Progenitor cell of endocrine pancreas (in vitro differentiated cells): ENCODE measurements at regions not wholly inside any gene's neighbourhood (a gene's known extent, or its start where the extent isn't known, plus 50 kb on each side); places are given as distances from the start of the nearest gene placed in this dataset.

Source experiments
- DNase-seq: peaks from one replicate; pipeline ENCODE4 v3.0.0; 2021; ENCODE audit warnings: low spot score; ENCODE audit not compliant: unreplicated experiment
- H3K27ac Mint-ChIP-seq: 2 replicates; pipeline ENCODE4 v1.8.0; 2021; ENCODE audit warnings: mild to moderate bottlenecking, moderate library complexity, mixed read lengths
- H3K27me3 Mint-ChIP-seq: 2 replicates; pipeline ENCODE4 v1.8.0; 2021; ENCODE audit warnings: mixed read lengths
- H3K36me3 Mint-ChIP-seq: 2 replicates; pipeline ENCODE4 v1.8.0; 2022; ENCODE audit warnings: mixed read lengths; ENCODE audit not compliant: insufficient read depth
- H3K4me1 Mint-ChIP-seq: 2 replicates; pipeline ENCODE4 v1.8.0; 2021; ENCODE audit warnings: low read depth, mixed read lengths
- H3K4me3 Mint-ChIP-seq: 2 replicates; pipeline ENCODE4 v1.8.0; 2021; ENCODE audit warnings: low read depth, mild to moderate bottlenecking, moderate library complexity, mixed read lengths
- H3K9me3 Mint-ChIP-seq: 2 replicates; pipeline ENCODE4 v1.8.0; 2021; ENCODE audit warnings: low read depth, mixed read lengths
- CTCF ChIP-seq: fragments of 200-600 bp; sonication (generic); IDR thresholded peaks from one replicate; pipeline ENCODE4 v1.5.0; 2021; ENCODE audit warnings: antibody characterized with exemption, mild to moderate bottlenecking; ENCODE audit not compliant: unreplicated experiment

DNA sequence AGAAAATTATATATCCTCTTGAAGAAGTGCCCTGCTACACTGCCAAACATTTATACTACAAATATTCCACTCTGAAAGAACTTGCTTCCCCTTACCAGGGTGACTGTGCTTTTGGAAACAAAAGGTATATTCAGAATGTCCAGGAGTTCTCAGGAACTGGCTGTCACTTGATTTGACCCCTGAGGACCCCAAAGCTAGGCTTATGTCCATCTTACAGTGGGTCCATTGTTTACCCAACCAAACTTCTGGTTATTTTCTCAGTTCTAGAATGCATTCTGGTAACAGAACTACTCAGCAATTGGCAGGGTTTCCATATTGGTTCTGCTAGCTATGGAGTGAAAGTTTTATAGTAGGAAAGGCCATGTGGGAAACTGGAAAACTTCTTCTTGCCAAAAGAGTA lies 207.1 kb upstream of the KCTD3 start:
- Mint-ChIP-seq H3K36me3 (no peaks in the 10 kb centered on the region), H3K4me3 (no peak overlapping the region), H3K27ac (no peak overlapping the region), H3K9me3 (peaks cover 11% of the 10 kb centered on the region), H3K27me3 (no peaks in the 10 kb centered on the region), H3K4me1 (peaks cover 7% of the 10 kb centered on the region)
- no peak for DNase-seq
- TF ChIP-seq CTCF, result no peak

DNA sequence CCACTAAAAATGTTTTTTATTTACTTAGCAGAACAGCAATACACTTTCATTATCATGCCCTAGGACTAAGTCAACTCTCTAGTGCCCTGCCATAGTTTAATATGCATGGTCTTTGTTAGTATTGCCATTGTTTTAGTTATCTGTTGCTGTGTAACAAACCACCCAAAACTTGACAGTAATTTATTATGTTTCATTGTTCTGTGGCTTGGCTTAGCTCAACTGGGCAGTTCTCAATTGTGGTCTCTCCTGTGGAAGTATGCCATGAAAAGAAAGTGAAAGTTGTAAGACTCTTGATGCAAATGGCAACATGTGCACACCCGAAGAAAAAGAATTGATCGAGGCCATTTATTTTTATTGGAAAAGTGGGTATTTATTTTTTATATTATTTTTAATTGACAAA lies 206.3 kb upstream of the KCTD3 start:
- Mint-ChIP-seq H3K4me3 (no peak overlapping the region), H3K4me1 (peaks cover 7% of the 10 kb centered on the region)
- TF ChIP-seq CTCF, result no peak

DNA sequence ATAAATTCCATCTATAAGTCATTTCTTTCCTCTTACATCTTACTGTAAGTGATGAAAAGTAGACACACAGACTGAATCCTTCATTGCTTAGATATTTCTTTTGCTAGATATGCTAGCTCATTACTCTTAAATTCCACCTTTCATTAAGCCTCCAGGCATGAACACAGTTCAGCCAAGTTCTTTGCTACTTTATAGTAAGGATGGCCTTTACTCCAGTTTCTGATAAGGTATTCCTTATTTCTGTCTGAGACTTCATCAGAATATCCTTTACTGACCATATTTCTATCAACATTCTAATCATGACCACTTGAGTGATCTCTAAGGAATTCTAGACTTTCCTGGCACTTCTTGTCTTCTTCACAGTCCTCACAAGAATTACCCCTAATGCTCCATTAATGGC lies 191.7 kb upstream of the KCTD3 start:
- H3K27me3 Mint-ChIP-seq, result no peaks in the 10 kb centered on the region
- no peak overlapping the region for H3K4me3 Mint-ChIP-seq
- no peaks in the 10 kb centered on the region for H3K9me3 Mint-ChIP-seq
- no peaks in the 10 kb centered on the region for H3K36me3 Mint-ChIP-seq
- TF ChIP-seq CTCF, result no peak
- no peak overlapping the region for H3K27ac Mint-ChIP-seq
- no peak for DNase-seq
- no peaks in the 10 kb centered on the region for H3K4me1 Mint-ChIP-seq

More for the DNA sequence above, 206.3 kb upstream of the KCTD3 start:
- H3K9me3 Mint-ChIP-seq, result peaks cover 11% of the 10 kb centered on the region
- no peaks in the 10 kb centered on the region for H3K36me3 Mint-ChIP-seq
- DNase-seq, result no peak
- H3K27me3 Mint-ChIP-seq, result no peaks in the 10 kb centered on the region
- H3K27ac Mint-ChIP-seq, result no peak overlapping the region

GRCh38 chr1:215376544-215377264 lies 190.4 kb upstream of the KCTD3 start:
- Mint-ChIP-seq H3K27ac (no peak overlapping the region), H3K36me3 (no peaks in the 10 kb centered on the region), H3K4me1 (no peaks in the 10 kb centered on the region), H3K4me3 (no peak overlapping the region), H3K9me3 (no peaks in the 10 kb centered on the region), H3K27me3 (no peaks in the 10 kb centered on the region)
- no peak for DNase-seq
- no peak for TF ChIP-seq CTCF

DNA sequence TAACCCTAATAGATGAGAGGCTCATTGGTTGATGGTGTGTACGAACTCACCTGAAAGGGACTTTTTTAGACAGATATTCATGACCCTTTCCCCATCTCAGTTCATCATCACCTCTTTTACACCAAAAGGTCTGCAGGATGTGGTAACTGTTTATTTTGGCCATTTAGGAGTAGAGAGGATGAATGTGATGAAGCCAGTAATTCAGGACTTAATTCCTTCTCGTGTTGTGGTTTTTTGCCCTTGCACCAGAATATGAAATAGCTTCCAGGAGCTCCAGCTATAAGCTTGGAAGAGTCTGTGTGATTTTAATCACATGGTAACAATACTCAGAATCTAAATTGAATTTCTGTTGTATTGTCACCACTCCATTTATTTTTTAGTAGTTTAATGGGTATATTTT lies 189.4 kb upstream of the KCTD3 start:
- Mint-ChIP-seq H3K27me3 (no peaks in the 10 kb centered on the region), H3K36me3 (no peaks in the 10 kb centered on the region), H3K4me3 (no peak overlapping the region), H3K4me1 (no peaks in the 10 kb centered on the region), H3K9me3 (no peaks in the 10 kb centered on the region), H3K27ac (no peak overlapping the region)
- TF ChIP-seq CTCF, result no peak
- no peak for DNase-seq
